ENCODE measurements at regions not wholly inside any gene's neighbourhood (a gene's known extent, or its start where the extent isn't known, plus 50 kb on each side); places are given as distances from the start of the nearest gene placed in this dataset.
A peak's percentile ranks its signal among the peaks of the same experiment; 100 is the strongest.

DNA sequence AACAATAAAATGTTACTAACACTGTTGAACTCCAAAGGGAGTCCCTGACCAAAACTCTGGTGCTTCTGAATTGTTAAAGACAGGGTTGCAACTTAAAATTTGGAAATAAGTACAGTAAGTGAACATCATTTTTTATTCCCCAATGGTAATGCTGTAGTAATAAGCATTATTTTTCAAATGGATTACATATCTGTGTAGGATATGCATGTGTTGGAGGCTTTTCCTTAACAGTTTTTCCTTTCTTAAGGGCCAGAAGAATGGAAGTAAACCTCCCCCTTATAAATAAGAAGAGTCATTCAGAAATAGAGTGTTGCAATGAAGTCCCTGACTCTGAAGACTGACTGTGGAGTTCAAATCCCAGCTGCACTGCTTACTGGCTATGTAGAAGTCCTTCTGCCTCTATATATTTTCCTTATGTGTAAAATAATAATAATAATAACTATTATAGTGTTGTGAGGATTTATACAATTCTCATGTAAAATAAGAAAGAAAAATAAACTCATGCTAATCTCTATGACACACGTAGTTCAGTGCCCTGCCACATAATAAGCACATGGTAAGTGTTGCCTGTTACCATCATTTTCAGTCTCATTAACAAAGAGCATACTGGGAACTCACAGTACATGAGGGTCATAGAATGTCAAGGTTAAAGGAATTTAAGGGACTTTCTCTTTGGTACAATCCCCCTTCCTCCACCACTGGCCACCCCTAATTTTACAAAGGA is 129.8 kb upstream of the SMLR1 start:
- no peak overlapping the region for H3K27ac ChIP-seq (ENCODE audit: low read length)
- H3K9me3 ChIP-seq (ENCODE audit: insufficient read depth, low read length): no peaks in the 10 kb centered on the region
- TF ChIP-seq EZH2phosphoT487 (IDR thresholded peaks at IDR 0.05; ENCODE audit: low read depth): no peak
- TF ChIP-seq, protein P1, sequence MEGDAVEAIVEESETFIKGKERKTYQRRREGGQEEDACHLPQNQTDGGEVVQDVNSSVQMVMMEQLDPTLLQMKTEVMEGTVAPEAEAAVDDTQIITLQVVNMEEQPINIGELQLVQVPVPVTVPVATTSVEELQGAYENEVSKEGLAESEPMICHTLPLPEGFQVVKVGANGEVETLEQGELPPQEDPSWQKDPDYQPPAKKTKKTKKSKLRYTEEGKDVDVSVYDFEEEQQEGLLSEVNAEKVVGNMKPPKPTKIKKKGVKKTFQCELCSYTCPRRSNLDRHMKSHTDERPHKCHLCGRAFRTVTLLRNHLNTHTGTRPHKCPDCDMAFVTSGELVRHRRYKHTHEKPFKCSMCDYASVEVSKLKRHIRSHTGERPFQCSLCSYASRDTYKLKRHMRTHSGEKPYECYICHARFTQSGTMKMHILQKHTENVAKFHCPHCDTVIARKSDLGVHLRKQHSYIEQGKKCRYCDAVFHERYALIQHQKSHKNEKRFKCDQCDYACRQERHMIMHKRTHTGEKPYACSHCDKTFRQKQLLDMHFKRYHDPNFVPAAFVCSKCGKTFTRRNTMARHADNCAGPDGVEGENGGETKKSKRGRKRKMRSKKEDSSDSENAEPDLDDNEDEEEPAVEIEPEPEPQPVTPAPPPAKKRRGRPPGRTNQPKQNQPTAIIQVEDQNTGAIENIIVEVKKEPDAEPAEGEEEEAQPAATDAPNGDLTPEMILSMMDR (IDR thresholded peaks at IDR 0.05; ENCODE audit: low read depth, low read length): no peak
- peak overlapping the region; percentile 42 for H3K4me2 ChIP-seq (ENCODE audit: low read length)
- H4K20me1 ChIP-seq (ENCODE audit: insufficient read depth, low read length): no peaks in the 10 kb centered on the region
- H2AFZ ChIP-seq (ENCODE audit: low read depth, low read length): no peak overlapping the region
- 0 out of 2 replicates have a peak overlapping the region, but pooled peaks have one; percentile 25 for H3K4me3 ChIP-seq (ENCODE audit: low read length)
- no peak overlapping the region for H3K9ac ChIP-seq (ENCODE audit: low read length)
- no peaks in the 10 kb centered on the region for H3K79me2 ChIP-seq (ENCODE audit: low read length)
- no peaks in the 10 kb centered on the region for H3K36me3 ChIP-seq (replicated peaks; ENCODE audit: low read depth, low read length)
- 0 out of 2 replicates have a peak, but pooled peaks cover 6% of the 10 kb centered on the region for H3K27me3 ChIP-seq (ENCODE audit: low read depth, low read length)
- H3K4me1 ChIP-seq (ENCODE audit: low read length): peaks cover 3% of the 10 kb centered on the region

DNA sequence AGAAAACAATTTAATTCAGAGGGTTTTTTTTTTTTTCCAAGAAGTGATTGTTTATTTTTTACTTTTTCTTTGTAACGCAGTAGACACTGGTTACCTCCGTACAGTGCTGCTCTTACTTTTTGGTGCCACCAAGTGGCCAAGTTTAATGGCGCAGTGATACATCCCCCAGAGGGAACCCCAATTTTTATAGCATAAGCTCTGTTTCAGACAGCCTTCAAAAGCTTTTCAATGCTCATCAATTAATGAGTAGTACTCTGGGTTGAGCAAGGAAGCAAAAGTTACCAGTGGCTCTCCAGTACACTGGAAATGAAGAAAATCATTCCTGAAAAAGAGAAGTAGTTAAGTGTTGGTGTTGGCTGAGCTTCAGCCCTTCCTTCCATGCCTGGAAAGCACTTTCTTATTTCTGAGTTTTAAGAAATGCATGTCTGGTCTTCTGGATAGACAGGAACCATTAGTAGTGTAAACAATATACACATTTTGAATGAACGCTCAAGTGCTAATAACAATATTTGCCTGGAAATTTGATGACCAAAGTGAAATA is 129.1 kb upstream of the SMLR1 start:
- H3K27me3 ChIP-seq (ENCODE audit: low read depth, low read length): 0 out of 2 replicates have a peak, but pooled peaks cover 6% of the 10 kb centered on the region
- no peak overlapping the region for H3K9ac ChIP-seq (ENCODE audit: low read length)
- no peak overlapping the region for H3K27ac ChIP-seq (ENCODE audit: low read length)
- no peaks in the 10 kb centered on the region for H3K4me1 ChIP-seq (ENCODE audit: low read length)
- H3K9me3 ChIP-seq (ENCODE audit: insufficient read depth, low read length): no peaks in the 10 kb centered on the region
- no peaks in the 10 kb centered on the region for H4K20me1 ChIP-seq (ENCODE audit: insufficient read depth, low read length)
- H3K79me2 ChIP-seq (ENCODE audit: low read length): no peaks in the 10 kb centered on the region
- no peak overlapping the region for H2AFZ ChIP-seq (ENCODE audit: low read depth, low read length)
- H3K4me3 ChIP-seq (ENCODE audit: low read length): 0 out of 2 replicates have a peak overlapping the region, but pooled peaks have one; percentile 25
- TF ChIP-seq, protein P1 (IDR thresholded peaks at IDR 0.05; ENCODE audit: low read depth, low read length): peak; percentile 77
- no peak for TF ChIP-seq EZH2phosphoT487 (IDR thresholded peaks at IDR 0.05; ENCODE audit: low read depth)
- peak overlapping the region; percentile 42 for H3K4me2 ChIP-seq (ENCODE audit: low read length)
- H3K36me3 ChIP-seq (replicated peaks; ENCODE audit: low read depth, low read length): no peaks in the 10 kb centered on the region

DNA sequence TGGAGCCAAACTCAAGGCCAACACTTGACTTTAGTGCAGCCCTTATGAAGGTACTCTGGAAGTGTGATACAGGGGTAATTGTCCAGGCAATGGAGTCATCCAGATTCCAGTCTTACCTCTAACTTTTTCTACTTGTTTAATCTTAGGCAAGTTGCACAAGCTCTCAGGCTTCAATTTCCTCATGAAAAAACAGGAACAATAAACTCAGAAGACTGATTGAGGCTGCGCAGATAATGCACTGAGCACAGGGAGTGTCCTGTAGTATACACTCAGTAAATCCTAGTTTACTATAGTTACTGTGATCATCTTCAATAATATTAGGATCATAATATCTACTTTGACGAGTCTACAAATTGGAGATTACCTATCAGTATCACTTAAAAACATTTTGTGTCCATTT is 127.5 kb upstream of the SMLR1 start:
- Histone ChIP-seq H2AFZ (ENCODE audit: low read depth, low read length) (no peak overlapping the region), H3K9me3 (ENCODE audit: insufficient read depth, low read length) (no peaks in the 10 kb centered on the region), H3K4me3 (ENCODE audit: low read length) (no peak overlapping the region), H3K4me2 (ENCODE audit: low read length) (no peak overlapping the region), H3K27me3 (ENCODE audit: low read depth, low read length) (0 out of 2 replicates have a peak, but pooled peaks cover 6% of the 10 kb centered on the region), H4K20me1 (ENCODE audit: insufficient read depth, low read length) (no peaks in the 10 kb centered on the region), H3K27ac (ENCODE audit: low read length) (no peak overlapping the region), H3K4me1 (ENCODE audit: low read length) (no peaks in the 10 kb centered on the region), H3K79me2 (ENCODE audit: low read length) (no peaks in the 10 kb centered on the region), H3K36me3 (replicated peaks; ENCODE audit: low read depth, low read length) (no peaks in the 10 kb centered on the region), H3K9ac (ENCODE audit: low read length) (no peak overlapping the region)
- TF ChIP-seq, protein P1 (IDR thresholded peaks at IDR 0.05; ENCODE audit: low read depth, low read length): no peak
- no peak for TF ChIP-seq EZH2phosphoT487 (IDR thresholded peaks at IDR 0.05; ENCODE audit: low read depth)

DNA sequence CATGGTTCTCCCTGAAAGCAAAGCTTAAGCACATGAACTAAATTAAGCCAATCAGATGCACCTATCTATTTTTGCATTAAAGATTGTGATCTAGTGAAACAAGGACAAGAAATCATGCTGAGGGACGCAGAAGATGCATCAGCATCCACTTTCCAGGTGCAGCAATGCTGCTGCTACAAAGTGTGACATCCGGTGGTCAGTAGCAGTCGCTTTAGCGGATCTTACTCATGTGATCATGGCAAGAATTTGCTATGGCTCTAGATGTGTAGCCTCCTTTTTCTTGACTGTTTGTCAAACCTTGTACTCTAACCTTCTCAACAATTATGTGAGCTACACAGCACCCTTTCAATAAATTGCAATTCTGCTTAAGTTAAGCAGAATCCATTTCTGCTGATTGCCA is 126.8 kb upstream of the SMLR1 start:
- Histone ChIP-seq H3K9ac (ENCODE audit: low read length) (no peak overlapping the region), H3K27me3 (ENCODE audit: low read depth, low read length) (0 out of 2 replicates have a peak, but pooled peaks cover 6% of the 10 kb centered on the region), H3K4me1 (ENCODE audit: low read length) (no peaks in the 10 kb centered on the region), H2AFZ (ENCODE audit: low read depth, low read length) (no peak overlapping the region), H4K20me1 (ENCODE audit: insufficient read depth, low read length) (no peaks in the 10 kb centered on the region), H3K36me3 (replicated peaks; ENCODE audit: low read depth, low read length) (no peaks in the 10 kb centered on the region), H3K4me2 (ENCODE audit: low read length) (no peak overlapping the region), H3K27ac (ENCODE audit: low read length) (no peak overlapping the region), H3K4me3 (ENCODE audit: low read length) (no peak overlapping the region), H3K79me2 (ENCODE audit: low read length) (no peaks in the 10 kb centered on the region), H3K9me3 (ENCODE audit: insufficient read depth, low read length) (no peaks in the 10 kb centered on the region)
- no peak for TF ChIP-seq EZH2phosphoT487 (IDR thresholded peaks at IDR 0.05; ENCODE audit: low read depth)
- TF ChIP-seq, protein P1 (IDR thresholded peaks at IDR 0.05; ENCODE audit: low read depth, low read length): no peak

All from OCI-LY3 (cell line).